ENCODE measurements at regions not wholly inside any gene's neighbourhood (a gene's known extent, or its start where the extent isn't known, plus 50 kb on each side); places are given as distances from the start of the nearest gene placed in this dataset.

DNA sequence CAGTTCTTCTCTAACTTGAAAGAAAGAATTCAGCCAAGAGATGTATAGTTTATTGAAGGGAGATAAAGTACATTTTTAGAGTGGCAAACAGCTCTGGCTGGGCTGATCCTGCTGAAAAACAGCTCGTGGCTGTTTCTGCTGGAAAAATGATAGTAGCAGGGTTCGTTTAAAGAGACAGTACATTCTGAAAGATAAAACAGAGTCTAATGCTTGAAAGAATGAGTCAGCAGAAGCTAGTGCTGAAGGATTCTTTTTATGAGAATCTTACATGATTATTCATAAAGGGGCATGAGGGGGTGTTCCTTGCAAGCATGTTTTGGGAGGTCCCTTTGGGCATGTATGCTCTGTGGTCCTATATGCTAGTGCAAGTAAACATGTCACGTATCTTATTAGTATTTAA lies 790.0 kb downstream of the PCDH18 start:
- TF ChIP-seq, protein P1, sequence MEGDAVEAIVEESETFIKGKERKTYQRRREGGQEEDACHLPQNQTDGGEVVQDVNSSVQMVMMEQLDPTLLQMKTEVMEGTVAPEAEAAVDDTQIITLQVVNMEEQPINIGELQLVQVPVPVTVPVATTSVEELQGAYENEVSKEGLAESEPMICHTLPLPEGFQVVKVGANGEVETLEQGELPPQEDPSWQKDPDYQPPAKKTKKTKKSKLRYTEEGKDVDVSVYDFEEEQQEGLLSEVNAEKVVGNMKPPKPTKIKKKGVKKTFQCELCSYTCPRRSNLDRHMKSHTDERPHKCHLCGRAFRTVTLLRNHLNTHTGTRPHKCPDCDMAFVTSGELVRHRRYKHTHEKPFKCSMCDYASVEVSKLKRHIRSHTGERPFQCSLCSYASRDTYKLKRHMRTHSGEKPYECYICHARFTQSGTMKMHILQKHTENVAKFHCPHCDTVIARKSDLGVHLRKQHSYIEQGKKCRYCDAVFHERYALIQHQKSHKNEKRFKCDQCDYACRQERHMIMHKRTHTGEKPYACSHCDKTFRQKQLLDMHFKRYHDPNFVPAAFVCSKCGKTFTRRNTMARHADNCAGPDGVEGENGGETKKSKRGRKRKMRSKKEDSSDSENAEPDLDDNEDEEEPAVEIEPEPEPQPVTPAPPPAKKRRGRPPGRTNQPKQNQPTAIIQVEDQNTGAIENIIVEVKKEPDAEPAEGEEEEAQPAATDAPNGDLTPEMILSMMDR (IDR thresholded peaks at IDR 0.05) = no peak
- TF ChIP-seq POLR2A (IDR thresholded peaks at IDR 0.05) = no peak
